Renal pelvis (tissue), 1 donor: ENCODE measurements at regions not wholly inside any gene's neighbourhood (a gene's known extent, or its start where the extent isn't known, plus 50 kb on each side); places are given as distances from the start of the nearest gene placed in this dataset.

Experiments used
- DNase-seq: peaks from one replicate; pipeline ENCODE4 v3.0.0-alpha.2; 2013

GRCh38 chr20:7411075-7411474 lies 529.2 kb downstream of the HAO1 start:
- DNase-seq: no peak

- DNase-seq: no peak
Measured at GRCh38 chr20:7415427-7415826, 524.8 kb downstream of the HAO1 start.

- DNase-seq: no peak
Measured at GRCh38 chr20:7416382-7416781, 523.9 kb downstream of the HAO1 start.

GRCh38 chr20:7420345-7420744 lies 519.9 kb downstream of the HAO1 start:
- no peak for DNase-seq

- DNase-seq: peak; percentile 17
Measured at GRCh38 chr20:7426890-7427496, 513.3 kb downstream of the HAO1 start.

- no peak for DNase-seq
Measured at GRCh38 chr20:7428946-7429345, 511.3 kb downstream of the HAO1 start.

GRCh38 chr20:7432612-7433011 lies 507.6 kb downstream of the HAO1 start:
- DNase-seq: no peak

GRCh38 chr20:7437311-7437710 lies 502.9 kb downstream of the HAO1 start:
- no peak for DNase-seq

- DNase-seq: no peak
Measured at GRCh38 chr20:7449269-7449668, 491.0 kb downstream of the HAO1 start.

- DNase-seq: no peak
Measured at GRCh38 chr20:7452890-7453289, 487.4 kb downstream of the HAO1 start.

- DNase-seq: no peak
Measured at GRCh38 chr20:7454047-7454446, 486.2 kb downstream of the HAO1 start.

- no peak for DNase-seq
Measured at GRCh38 chr20:7458459-7458858, 481.8 kb downstream of the HAO1 start.

- DNase-seq: no peak
Measured at GRCh38 chr20:7459083-7459482, 481.2 kb downstream of the HAO1 start.

GRCh38 chr20:7463290-7463689 lies 477.0 kb downstream of the HAO1 start:
- no peak for DNase-seq

- no peak for DNase-seq
Measured at GRCh38 chr20:7470912-7471311, 469.3 kb downstream of the HAO1 start.

- no peak for DNase-seq
Measured at GRCh38 chr20:7490288-7490687, 450.0 kb downstream of the HAO1 start.

GRCh38 chr20:7492257-7492656 lies 448.0 kb downstream of the HAO1 start:
- DNase-seq: no peak

- no peak for DNase-seq
Measured at GRCh38 chr20:7493311-7493710, 446.9 kb downstream of the HAO1 start.

GRCh38 chr20:7496394-7496991 lies 443.8 kb downstream of the HAO1 start:
- no peak for DNase-seq

GRCh38 chr20:7497985-7498384 lies 442.3 kb downstream of the HAO1 start:
- DNase-seq: no peak

- DNase-seq: no peak
Measured at GRCh38 chr20:7499201-7499600, 441.1 kb downstream of the HAO1 start.

- no peak for DNase-seq
Measured at GRCh38 chr20:7500231-7500663, 440.0 kb downstream of the HAO1 start.

- DNase-seq: no peak
Measured at GRCh38 chr20:7503501-7503900, 436.8 kb downstream of the HAO1 start.

- DNase-seq: no peak
Measured at GRCh38 chr20:7505152-7505834, 435.0 kb downstream of the HAO1 start.
